ENCODE measurements at regions not wholly inside any gene's neighbourhood (a gene's known extent, or its start where the extent isn't known, plus 50 kb on each side); places are given as distances from the start of the nearest gene placed in this dataset.

GRCh38 chr15:23797747-23798446 lies 110.8 kb upstream of the NDN start:
- no peak for TF ChIP-seq EP300 (IDR thresholded peaks at IDR 0.05)
- TF ChIP-seq CTCF (IDR thresholded peaks at IDR 0.05) = no peak
- no peak for TF ChIP-seq POLR2AphosphoS5 (IDR thresholded peaks at IDR 0.05)
